ENCODE measurements at regions not wholly inside any gene's neighbourhood (a gene's known extent, or its start where the extent isn't known, plus 50 kb on each side); places are given as distances from the start of the nearest gene placed in this dataset.

- CTCF ChIA-PET = no interaction called here
These were observed 1134.9 kb upstream of the LRRN3 start for GRCh38 chr7:109955986-109956385.

More at GRCh38 chr7:109955986-109956385, 1134.9 kb upstream of the LRRN3 start:
- Histone ChIP-seq H4K8ac (ENCODE audit: low read depth in 2 of 2, low read length in 2 of 2) (no peak overlapping the region), H3K4me2 (ENCODE audit: low read depth, low read length) (no peak overlapping the region), H2BK15ac (ENCODE audit: low read depth, low read length) (no peak overlapping the region), H2AFZ (replicated peaks; ENCODE audit: low read length, poor library complexity) (no peak overlapping the region), H3K9ac (ENCODE audit: low read depth, low read length) (no peak overlapping the region), H3K27me3 (ENCODE audit: control insufficient read depth, insufficient read depth, low read length) (no peaks in the 10 kb centered on the region), H4K5ac (ENCODE audit: low read depth, low read length) (no peak overlapping the region), H2BK5ac (ENCODE audit: low read depth, low read length, poor library complexity, severe bottlenecking) (no peak overlapping the region), H2BK20ac (ENCODE audit: low read depth, low read length) (no peak overlapping the region), H3K56ac (ENCODE audit: extremely low read depth, insufficient read depth, low read length) (no peak overlapping the region), H3K27ac (ENCODE audit: insufficient read depth, low read length) (no peak overlapping the region), H3K4me1 (ENCODE audit: control insufficient read depth, insufficient read depth, low read length) (no peaks in the 10 kb centered on the region), H3K4me3 (ENCODE audit: insufficient read depth, low read depth, low read length) (no peak overlapping the region), H2AK5ac (ENCODE audit: low read depth, low read length) (no peak overlapping the region), H4K91ac (ENCODE audit: insufficient read depth, low read depth, low read length) (no peak overlapping the region), H3K9me1 (ENCODE audit: insufficient read depth, low read length) (no peaks in the 10 kb centered on the region), H3K4ac (ENCODE audit: low read depth, low read length) (no peak overlapping the region), H3K14ac (replicated peaks; ENCODE audit: low read depth, low read length) (no peak overlapping the region), H4K20me1 (ENCODE audit: insufficient read depth, low read length) (no peaks in the 10 kb centered on the region), H3K23ac (ENCODE audit: low read depth, low read length) (no peak overlapping the region), H3K79me1 (ENCODE audit: low read depth in 1 of 2, low read length in 2 of 2) (no peaks in the 10 kb centered on the region), H3K18ac (ENCODE audit: low read depth, low read length) (no peak overlapping the region), H3K9me3 (ENCODE audit: control insufficient read depth, insufficient read depth, low read length) (peaks cover 5% of the 10 kb centered on the region; the same call in 1 of the 2 replicates), H2BK120ac (ENCODE audit: low read depth, low read length) (no peak overlapping the region), H3K36me3 (ENCODE audit: control insufficient read depth, insufficient read depth, low read length) (no peaks in the 10 kb centered on the region), H2AK9ac (replicated peaks; ENCODE audit: low read depth, low read length, poor library complexity) (no peak overlapping the region)
- intact Hi-C loops (cut with micrococcal nuclease) (no loop called here), dilution Hi-C loops (cut with HindIII; ENCODE audit: low sequenced_read_pairs, unreplicated experiment) (no loop called here), in situ Hi-C loops (cut with MboI; ENCODE audit: low sequenced_read_pairs) (no loop called here)
- no TSS peak for BruUV-seq (replicated peaks)
- DNase-seq (no peak), ATAC-seq (ENCODE audit: low read depth) (no peak)
- POLR2A ChIA-PET (ENCODE audit: unreplicated experiment) = no interaction called here
- TF ChIP-seq ELK1 (IDR thresholded peaks at IDR 0.05; ENCODE audit: borderline replicate concordance, low read depth, low read length) (no peak), BHLHE40 (IDR thresholded peaks at IDR 0.05; ENCODE audit: low read depth, low read length) (no peak), MXI1 (IDR thresholded peaks at IDR 0.05; ENCODE audit: borderline replicate concordance, low read depth, low read length) (no peak), MAZ (IDR thresholded peaks at IDR 0.05; ENCODE audit: borderline replicate concordance, low read depth, low read length) (no peak), RCOR1 (IDR thresholded peaks at IDR 0.05; ENCODE audit: insufficient replicate concordance, low read length) (no peak), SMC3 (IDR thresholded peaks at IDR 0.05; ENCODE audit: low read depth, low read length) (no peak), FOS (IDR thresholded peaks at IDR 0.05; ENCODE audit: low read depth, low read length) (no peak), RAD21 (IDR thresholded peaks at IDR 0.05; ENCODE audit: low read length) (no peak), NFE2L2 (IDR thresholded peaks at IDR 0.05; ENCODE audit: low read depth, low read length) (no peak), MAFK (IDR thresholded peaks at IDR 0.05; ENCODE audit: low read depth, low read length) (no peak)
- TF ChIP-seq, protein P1, sequence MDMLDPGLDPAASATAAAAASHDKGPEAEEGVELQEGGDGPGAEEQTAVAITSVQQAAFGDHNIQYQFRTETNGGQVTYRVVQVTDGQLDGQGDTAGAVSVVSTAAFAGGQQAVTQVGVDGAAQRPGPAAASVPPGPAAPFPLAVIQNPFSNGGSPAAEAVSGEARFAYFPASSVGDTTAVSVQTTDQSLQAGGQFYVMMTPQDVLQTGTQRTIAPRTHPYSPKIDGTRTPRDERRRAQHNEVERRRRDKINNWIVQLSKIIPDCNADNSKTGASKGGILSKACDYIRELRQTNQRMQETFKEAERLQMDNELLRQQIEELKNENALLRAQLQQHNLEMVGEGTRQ (IDR thresholded peaks at IDR 0.05; ENCODE audit: low read depth, low read length) = no peak
